OCI-LY3 (cell line): ENCODE measurements at regions not wholly inside any gene's neighbourhood (a gene's known extent, or its start where the extent isn't known, plus 50 kb on each side); places are given as distances from the start of the nearest gene placed in this dataset.

Experiments
- H2AFZ ChIP-seq: fragments of 200-600, 300-600 bp; shearing (Covaris generic); 2 replicates; pipeline ENCODE4 v1.6.0; 2014; ENCODE audit warnings: antibody characterized with exemption, low read depth, low read length
- H3K27ac ChIP-seq: fragments of 200-600, 300-600 bp; sonication (generic); 2 replicates; pipeline ENCODE4 v1.5.1; 2014; ENCODE audit warnings: mild to moderate bottlenecking, low read length, moderate library complexity, mixed read lengths
- H3K27me3 ChIP-seq: fragments of 200-600, 300-600 bp; sonication (generic); 2 replicates; pipeline ENCODE4 v1.6.1; 2014; ENCODE audit warnings: low read depth, low read length, mixed read lengths
- H3K36me3 ChIP-seq: fragments of 200-600, 300-600 bp; sonication (generic); replicated peaks from 2 replicates; pipeline ENCODE3; 2014; ENCODE audit warnings: low read depth, low read length, mixed read lengths
- H3K4me1 ChIP-seq: fragments of 300-600, 200-600 bp; sonication (generic); 2 replicates; pipeline ENCODE4 v1.6.1; 2014; ENCODE audit warnings: low read length, mixed read lengths
- H3K4me2 ChIP-seq: fragments of 200-600, 300-600 bp; sonication (generic); 2 replicates; pipeline ENCODE4 v1.6.1; 2014; ENCODE audit warnings: low read length, mixed read lengths
- H3K4me3 ChIP-seq: fragments of 300-600, 200-600 bp; sonication (generic); 2 replicates; pipeline ENCODE4 v1.5.1; 2014; ENCODE audit warnings: antibody characterized with exemption, mild to moderate bottlenecking, low read length, moderate library complexity
- H3K79me2 ChIP-seq: fragments of 300-600, 200-600 bp; shearing (Covaris generic); 2 replicates; pipeline ENCODE4 v1.6.1; 2014; ENCODE audit warnings: mild to moderate bottlenecking, low read length, mixed read lengths
- H3K9ac ChIP-seq: fragments of 300-600, 200-600 bp; shearing (Covaris generic); 2 replicates; pipeline ENCODE4 v1.6.0; 2014; ENCODE audit warnings: mild to moderate bottlenecking, low read length, moderate library complexity
- H3K9me3 ChIP-seq: fragments of 200-600, 300-600 bp; shearing (Covaris generic); 2 replicates; pipeline ENCODE4 v1.6.1; 2014; ENCODE audit warnings: low read length, mixed read lengths; ENCODE audit not compliant: insufficient read depth
- H4K20me1 ChIP-seq: fragments of 200-600, 300-600 bp; sonication (generic); 2 replicates; pipeline ENCODE4 v1.6.1; 2016; ENCODE audit warnings: low read length, mixed read lengths; ENCODE audit not compliant: insufficient read depth
- CTCF ChIP-seq: fragments of 200-600, 300-600 bp; sonication (generic); IDR thresholded peaks from 2 replicates; pipeline ENCODE4 v1.5.1; 2014; ENCODE audit warnings: antibody characterized with exemption, low read length, low read depth
- EZH2phosphoT487 ChIP-seq: fragments of 200-600 bp; shearing (Covaris generic); IDR thresholded peaks from 2 replicates; pipeline ENCODE4 v1.6.1; 2018; ENCODE audit warnings: antibody characterized with exemption, mixed run types, low read depth

GRCh38 chr14:54088271-54088670 is 131.6 kb upstream of the BMP4 start:
- H3K4me2 ChIP-seq, result no peak overlapping the region
- H3K4me1 ChIP-seq, result no peaks in the 10 kb centered on the region
- no peaks in the 10 kb centered on the region for H3K9me3 ChIP-seq
- H3K79me2 ChIP-seq, result no peaks in the 10 kb centered on the region
- TF ChIP-seq EZH2phosphoT487 (no peak), CTCF (no peak)
- H3K27me3 ChIP-seq, result no peaks in the 10 kb centered on the region
- H4K20me1 ChIP-seq, result no peaks in the 10 kb centered on the region
- no peak overlapping the region for H3K4me3 ChIP-seq
- no peak overlapping the region for H3K27ac ChIP-seq
- no peak overlapping the region for H3K9ac ChIP-seq
- no peak overlapping the region for H2AFZ ChIP-seq
- no peaks in the 10 kb centered on the region for H3K36me3 ChIP-seq

- TF ChIP-seq EZH2phosphoT487 (no peak), CTCF (no peak)
- no peak overlapping the region for H3K4me2 ChIP-seq
- H3K4me3 ChIP-seq, result no peak overlapping the region
- no peaks in the 10 kb centered on the region for H3K36me3 ChIP-seq
- no peaks in the 10 kb centered on the region for H3K27me3 ChIP-seq
- H3K4me1 ChIP-seq, result no peaks in the 10 kb centered on the region
- H3K79me2 ChIP-seq, result no peaks in the 10 kb centered on the region
- no peaks in the 10 kb centered on the region for H4K20me1 ChIP-seq
- H3K9ac ChIP-seq, result no peak overlapping the region
- no peak overlapping the region for H2AFZ ChIP-seq
- H3K9me3 ChIP-seq, result no peaks in the 10 kb centered on the region; the same call in 1 of the 2 replicates
- H3K27ac ChIP-seq, result no peak overlapping the region
Observed at GRCh38 chr14:54090274-54090673, 133.6 kb upstream of the BMP4 start.

- Histone ChIP-seq H3K9me3 (no peaks in the 10 kb centered on the region; the same call in 1 of the 2 replicates), H3K4me1 (no peaks in the 10 kb centered on the region), H3K27me3 (no peaks in the 10 kb centered on the region), H3K79me2 (no peaks in the 10 kb centered on the region), H3K4me3 (no peak overlapping the region), H3K4me2 (no peak overlapping the region), H4K20me1 (no peaks in the 10 kb centered on the region), H3K27ac (no peak overlapping the region), H3K36me3 (no peaks in the 10 kb centered on the region), H3K9ac (no peak overlapping the region), H2AFZ (no peak overlapping the region)
- TF ChIP-seq EZH2phosphoT487, result no peak
Observed at GRCh38 chr14:54094765-54095164, 138.1 kb upstream of the BMP4 start.

GRCh38 chr14:54098536-54098935 is 141.9 kb upstream of the BMP4 start:
- no peaks in the 10 kb centered on the region; the same call in 1 of the 2 replicates for H3K9me3 ChIP-seq
- no peaks in the 10 kb centered on the region for H3K36me3 ChIP-seq
- no peak overlapping the region for H3K9ac ChIP-seq
- no peak overlapping the region for H2AFZ ChIP-seq
- no peaks in the 10 kb centered on the region for H3K4me1 ChIP-seq
- H3K27me3 ChIP-seq, result no peaks in the 10 kb centered on the region
- no peak for TF ChIP-seq CTCF
- no peak for TF ChIP-seq EZH2phosphoT487
- H3K79me2 ChIP-seq, result no peaks in the 10 kb centered on the region
- H3K4me3 ChIP-seq, result no peak overlapping the region
- H3K4me2 ChIP-seq, result no peak overlapping the region
- H3K27ac ChIP-seq, result no peak overlapping the region
- no peaks in the 10 kb centered on the region for H4K20me1 ChIP-seq

- Histone ChIP-seq H3K4me3 (no peak overlapping the region), H4K20me1 (no peaks in the 10 kb centered on the region), H3K36me3 (no peaks in the 10 kb centered on the region), H3K27me3 (no peaks in the 10 kb centered on the region), H3K4me1 (no peaks in the 10 kb centered on the region), H3K4me2 (no peak overlapping the region), H2AFZ (no peak overlapping the region), H3K9me3 (no peaks in the 10 kb centered on the region), H3K9ac (no peak overlapping the region), H3K79me2 (no peaks in the 10 kb centered on the region), H3K27ac (no peak overlapping the region)
- TF ChIP-seq CTCF, result no peak
- TF ChIP-seq EZH2phosphoT487, result no peak
Observed at GRCh38 chr14:54102051-54102456, 145.4 kb upstream of the BMP4 start.
